Esophagus muscularis mucosa (tissue), 4 donors: ENCODE measurements at regions not wholly inside any gene's neighbourhood (a gene's known extent, or its start where the extent isn't known, plus 50 kb on each side); places are given as distances from the start of the nearest gene placed in this dataset.

Source experiments
- CTCF ChIP-seq, 3 experiments: fragments of 200-600 bp in 2 of 3; fragments of 450-650 bp in 1 of 3; sonication (generic) in 2 of 3; IDR thresholded peaks; one replicate each; pipeline ENCODE4 v1.5.1; 2017 to 2019; ENCODE audit warnings: antibody characterized with exemption in 3 of 3, mild to moderate bottlenecking in 2 of 3, moderate library complexity in 1 of 3
- EP300 ChIP-seq: sonication (generic); formaldehyde crosslinking; IDR thresholded peaks from one replicate; pipeline ENCODE4 v1.6.1; 2017; ENCODE audit warnings: antibody characterized with exemption
- POLR2A ChIP-seq: fragments of 450-650 bp; IDR thresholded peaks from one replicate; pipeline ENCODE4 v1.6.1; 2017; ENCODE audit warnings: antibody characterized with exemption, moderate library complexity, mild to moderate bottlenecking, low read depth
- POLR2AphosphoS5 ChIP-seq, 2 donors: sonication (generic); formaldehyde crosslinking; IDR thresholded peaks; one replicate each; pipeline ENCODE4 v1.6.1; 2017; ENCODE audit warnings: antibody characterized with exemption in 2 of 2

DNA sequence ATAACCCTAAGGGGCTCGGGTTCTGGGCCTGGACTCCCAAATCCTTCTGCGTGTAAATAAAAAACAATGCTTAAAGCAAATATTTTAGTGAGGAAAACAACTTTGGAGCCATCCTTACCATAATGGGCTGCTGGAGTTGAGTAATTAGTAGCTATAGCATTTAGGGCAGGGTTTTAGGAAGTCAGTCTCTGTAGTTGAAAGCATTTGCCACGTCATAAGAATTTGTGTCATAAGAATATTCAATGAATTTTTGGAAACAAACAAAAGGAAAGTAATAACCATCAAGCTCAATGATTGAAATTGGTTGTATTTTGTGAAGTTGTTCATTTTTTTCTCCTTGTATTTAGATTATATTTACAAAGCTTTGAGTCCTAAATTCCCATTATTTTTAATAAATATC is 114.8 kb upstream of the ELL2 start:
- TF ChIP-seq POLR2A (no peak), CTCF (IDR thresholded peaks at IDR 0.05) (no peak), POLR2AphosphoS5 (IDR thresholded peaks at IDR 0.05) (no peak), EP300 (no peak)
